Activated naive CD4-positive, alpha-beta T cell treated with anti-CD3 and anti-CD28 coated beads for 36 hours (primary cell): ENCODE measurements at regions not wholly inside any gene's neighbourhood (a gene's known extent, or its start where the extent isn't known, plus 50 kb on each side); places are given as distances from the start of the nearest gene placed in this dataset.
"Not testable (repeated sequence)": the region's sequence is repeated elsewhere in the genome, so short reads cannot be mapped to it uniquely, and the experiment has no call there.

Experiments used
- CTCF ChIA-PET: fragments of 350-600 bp; sonication (Branson Sonifier 250); formaldehyde crosslinking; loops from one replicate; lab custom pipeline; 2021; ENCODE audit warnings: antibody characterized with exemption; lab: Charles Lee
- DNase-seq: peaks from one replicate; pipeline ENCODE4 v3.0.0-alpha.2; 2020
- H3K27ac Mint-ChIP-seq: one replicate; pipeline ENCODE4 v1.8.0; 2021; ENCODE audit warnings: mild to moderate bottlenecking, mixed read lengths
- H3K27me3 Mint-ChIP-seq: one replicate; pipeline ENCODE4 v1.8.0; 2021; ENCODE audit warnings: low read depth, mixed read lengths
- H3K36me3 Mint-ChIP-seq: one replicate; pipeline ENCODE4 v1.8.0; 2021; ENCODE audit warnings: low read depth, mixed read lengths
- H3K4me1 Mint-ChIP-seq: one replicate; pipeline ENCODE4 v1.8.0; 2021; ENCODE audit warnings: low read depth, mixed read lengths
- H3K4me3 Mint-ChIP-seq: one replicate; pipeline ENCODE4 v1.8.0; 2021; ENCODE audit warnings: mild to moderate bottlenecking, moderate library complexity, mixed read lengths
- H3K9me3 Mint-ChIP-seq: one replicate; pipeline ENCODE4 v1.8.0; 2021; ENCODE audit warnings: mixed read lengths
- intact Hi-C: fragments of 100-400 bp; cut with micrococcal nuclease; formaldehyde crosslinking; loops from one replicate; pipeline ENCODE4 v1.15.1; 2023

GRCh38 chr5:121025671-121026070 is 561.6 kb downstream of the PRR16 start:
- intact Hi-C loops, result no loop called here
- H3K4me1 Mint-ChIP-seq, result no peaks in the 10 kb centered on the region
- H3K27ac Mint-ChIP-seq, result no peak overlapping the region
- CTCF ChIA-PET, result no interaction called here
- no peaks in the 10 kb centered on the region for H3K27me3 Mint-ChIP-seq
- DNase-seq, result no peak
- H3K4me3 Mint-ChIP-seq, result no peak overlapping the region
- H3K9me3 Mint-ChIP-seq, result no peaks in the 10 kb centered on the region
- no peaks in the 10 kb centered on the region for H3K36me3 Mint-ChIP-seq

- Mint-ChIP-seq H3K27me3 (no peaks in the 10 kb centered on the region), H3K4me3 (no peak overlapping the region), H3K4me1 (no peaks in the 10 kb centered on the region), H3K27ac (no peak overlapping the region), H3K9me3 (no peaks in the 10 kb centered on the region), H3K36me3 (no peaks in the 10 kb centered on the region)
- DNase-seq, result no peak
- intact Hi-C loops, result no loop called here
- CTCF ChIA-PET, result no interaction called here
Observed at GRCh38 chr5:121027636-121028035, 563.5 kb downstream of the PRR16 start.

- peaks cover 2% of the 10 kb centered on the region for H3K9me3 Mint-ChIP-seq
- no peaks in the 10 kb centered on the region for H3K4me1 Mint-ChIP-seq
- no peaks in the 10 kb centered on the region for H3K36me3 Mint-ChIP-seq
- no peak overlapping the region for H3K27ac Mint-ChIP-seq
- CTCF ChIA-PET, result no interaction called here
- intact Hi-C loops, result no loop called here
- no peak overlapping the region for H3K4me3 Mint-ChIP-seq
- H3K27me3 Mint-ChIP-seq, result no peaks in the 10 kb centered on the region
- DNase-seq, result no peak
Observed at GRCh38 chr5:121029536-121030245, 565.6 kb downstream of the PRR16 start.

- Mint-ChIP-seq H3K27ac (no peak overlapping the region), H3K4me3 (no peak overlapping the region), H3K4me1 (no peaks in the 10 kb centered on the region), H3K9me3 (peaks cover 2% of the 10 kb centered on the region), H3K27me3 (no peaks in the 10 kb centered on the region), H3K36me3 (no peaks in the 10 kb centered on the region)
- intact Hi-C loops, result no loop called here
- no peak for DNase-seq
- CTCF ChIA-PET, result interaction anchor here (0.6 kb wide), 1 partner anchor 930 kb away, joined by 4 read pairs; no protein-coding TSS in a partner anchor
Observed at GRCh38 chr5:121031491-121031890, 567.4 kb downstream of the PRR16 start.

- Mint-ChIP-seq H3K36me3 (no peaks in the 10 kb centered on the region), H3K27me3 (no peaks in the 10 kb centered on the region), H3K4me3 (no peak overlapping the region), H3K9me3 (peaks cover 2% of the 10 kb centered on the region), H3K4me1 (no peaks in the 10 kb centered on the region), H3K27ac (no peak overlapping the region)
- CTCF ChIA-PET, result no interaction called here
- DNase-seq, result no peak
- intact Hi-C loops, result no loop called here
Observed at GRCh38 chr5:121033334-121033733, 569.2 kb downstream of the PRR16 start.

- intact Hi-C loops, result no loop called here
- DNase-seq, result no peak
- H3K27ac Mint-ChIP-seq, result no peak overlapping the region
- no peaks in the 10 kb centered on the region for H3K4me1 Mint-ChIP-seq
- CTCF ChIA-PET, result no interaction called here
- H3K27me3 Mint-ChIP-seq, result no peaks in the 10 kb centered on the region
- H3K4me3 Mint-ChIP-seq, result no peak overlapping the region
- no peaks in the 10 kb centered on the region for H3K36me3 Mint-ChIP-seq
- H3K9me3 Mint-ChIP-seq, result peaks cover 4% of the 10 kb centered on the region
Observed at GRCh38 chr5:121038438-121038837, 574.3 kb downstream of the PRR16 start.

- Mint-ChIP-seq H3K27ac (no peak overlapping the region), H3K27me3 (no peaks in the 10 kb centered on the region), H3K4me1 (no peaks in the 10 kb centered on the region), H3K9me3 (peaks cover 3% of the 10 kb centered on the region), H3K36me3 (no peaks in the 10 kb centered on the region), H3K4me3 (no peak overlapping the region)
- intact Hi-C loops, result no loop called here
- no peak for DNase-seq
- CTCF ChIA-PET, result no interaction called here
Observed at GRCh38 chr5:121049971-121050370, 585.9 kb downstream of the PRR16 start.

GRCh38 chr5:121053055-121053985 is 589.2 kb downstream of the PRR16 start:
- CTCF ChIA-PET, result no interaction called here
- no peak overlapping the region for H3K4me3 Mint-ChIP-seq
- intact Hi-C loops, result no loop called here

GRCh38 chr5:121055586-121055985 is 591.5 kb downstream of the PRR16 start:
- Mint-ChIP-seq H3K4me1 (no peaks in the 10 kb centered on the region), H3K36me3 (no peaks in the 10 kb centered on the region), H3K27ac (no peak overlapping the region), H3K4me3 (no peak overlapping the region), H3K27me3 (no peaks in the 10 kb centered on the region), H3K9me3 (peaks cover 3% of the 10 kb centered on the region)
- DNase-seq, result no peak
- CTCF ChIA-PET, result no interaction called here
- intact Hi-C loops, result no loop called here

More at GRCh38 chr5:121053055-121053985, 589.2 kb downstream of the PRR16 start:
- DNase-seq, result no peak
- Mint-ChIP-seq H3K4me1 (no peaks in the 10 kb centered on the region), H3K27ac (no peak overlapping the region), H3K9me3 (peaks cover 3% of the 10 kb centered on the region), H3K27me3 (no peaks in the 10 kb centered on the region), H3K36me3 (no peaks in the 10 kb centered on the region)

- DNase-seq, intact Hi-C loops, H3K9me3 Mint-ChIP-seq, H3K27ac Mint-ChIP-seq, H3K4me1 Mint-ChIP-seq, H3K27me3 Mint-ChIP-seq, H3K36me3 Mint-ChIP-seq, H3K4me3 Mint-ChIP-seq, CTCF ChIA-PET: not testable (repeated sequence)
Observed at GRCh38 chr5:121064241-121064640, 600.1 kb downstream of the PRR16 start.

GRCh38 chr5:121086671-121087070 is 622.6 kb downstream of the PRR16 start:
- Mint-ChIP-seq H3K9me3 (peaks cover 8% of the 10 kb centered on the region), H3K4me3 (no peak overlapping the region), H3K27me3 (no peaks in the 10 kb centered on the region), H3K36me3 (no peaks in the 10 kb centered on the region), H3K27ac (no peak overlapping the region), H3K4me1 (no peaks in the 10 kb centered on the region)
- no peak for DNase-seq
- intact Hi-C loops, result no loop called here
- CTCF ChIA-PET, result no interaction called here

- H3K4me1 Mint-ChIP-seq, result no peaks in the 10 kb centered on the region
- CTCF ChIA-PET, result no interaction called here
- H3K27ac Mint-ChIP-seq, result no peak overlapping the region
- intact Hi-C loops, result no loop called here
- peaks cover 8% of the 10 kb centered on the region for H3K9me3 Mint-ChIP-seq
- no peaks in the 10 kb centered on the region for H3K27me3 Mint-ChIP-seq
- H3K4me3 Mint-ChIP-seq, result no peak overlapping the region
- DNase-seq, result no peak
- H3K36me3 Mint-ChIP-seq, result no peaks in the 10 kb centered on the region
Observed at GRCh38 chr5:121087560-121087959, 623.5 kb downstream of the PRR16 start.

- Mint-ChIP-seq H3K27ac (no peak overlapping the region), H3K36me3 (no peaks in the 10 kb centered on the region), H3K4me3 (no peak overlapping the region), H3K4me1 (no peaks in the 10 kb centered on the region), H3K27me3 (no peaks in the 10 kb centered on the region), H3K9me3 (peaks cover 8% of the 10 kb centered on the region)
- DNase-seq, result no peak
- intact Hi-C loops, result no loop called here
- CTCF ChIA-PET, result no interaction called here
Observed at GRCh38 chr5:121088341-121088740, 624.2 kb downstream of the PRR16 start.
